ENCODE measurements at regions not wholly inside any gene's neighbourhood (a gene's known extent, or its start where the extent isn't known, plus 50 kb on each side); places are given as distances from the start of the nearest gene placed in this dataset.

DNA sequence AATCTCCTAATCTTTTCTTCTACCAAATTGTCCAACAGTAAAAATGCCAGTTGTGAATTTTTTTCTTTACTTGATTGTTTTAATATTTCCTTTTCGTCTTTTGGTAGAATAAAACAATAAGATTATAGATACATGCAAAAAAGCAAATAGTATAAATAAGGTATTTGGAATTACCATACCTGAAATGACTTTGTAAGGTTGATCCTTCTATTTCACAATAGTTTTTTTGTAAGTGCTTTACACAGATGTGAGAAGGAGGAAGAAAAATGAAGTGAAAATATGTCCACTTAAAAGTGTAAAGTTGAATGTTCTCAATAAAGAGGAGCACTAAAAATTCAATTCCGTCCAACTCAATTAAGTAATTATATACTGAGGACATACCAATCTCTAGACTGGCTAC, 457.6 kb downstream of the UTRN start:
- Mint-ChIP-seq H3K27me3 (ENCODE audit: low read depth) (no peaks in the 10 kb centered on the region), H3K27ac (no peak overlapping the region), H3K4me3 (no peak overlapping the region), H3K9me3 (no peaks in the 10 kb centered on the region), H3K36me3 (ENCODE audit: low read depth) (peaks cover 5% of the 10 kb centered on the region), H3K4me1 (peaks cover 16% of the 10 kb centered on the region)
- no peak for TF ChIP-seq CTCF (IDR thresholded peaks at IDR 0.05; ENCODE audit: unreplicated experiment in 3 of 3)

- Mint-ChIP-seq H3K36me3 (ENCODE audit: low read depth) (peaks cover 3% of the 10 kb centered on the region), H3K4me3 (no peak overlapping the region), H3K27ac (peak overlapping the region in 2 of 3 experiments; percentile 34 to 48), H3K9me3 (no peaks in the 10 kb centered on the region), H3K4me1 (peaks cover 16% of the 10 kb centered on the region), H3K27me3 (ENCODE audit: low read depth) (no peaks in the 10 kb centered on the region)
- no peak for TF ChIP-seq CTCF (IDR thresholded peaks at IDR 0.05; ENCODE audit: unreplicated experiment in 3 of 3)
These were observed 459.6 kb downstream of the UTRN start for GRCh38 chr6:144744720-144745119.

DNA sequence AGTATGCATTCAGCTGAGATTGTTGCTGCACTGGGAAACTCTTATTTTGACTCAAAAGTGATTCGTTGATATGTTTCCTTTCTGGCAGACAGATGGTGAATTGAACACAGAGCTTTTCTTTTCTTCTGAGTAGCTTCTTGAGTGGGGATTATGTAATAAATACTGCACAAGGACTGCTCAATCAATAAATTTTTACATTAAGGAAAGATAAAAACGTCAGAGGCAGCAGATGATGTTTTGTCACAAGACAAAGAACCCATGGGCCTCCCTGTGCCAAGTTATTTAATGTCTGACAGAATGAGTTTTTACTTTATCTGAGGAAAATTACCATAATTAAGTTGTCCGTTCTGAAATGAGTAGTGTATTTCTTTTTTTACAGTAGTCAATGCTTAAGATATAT, 460.3 kb downstream of the UTRN start:
- Mint-ChIP-seq H3K36me3 (ENCODE audit: low read depth) (peaks cover 8% of the 10 kb centered on the region), H3K4me3 (no peak overlapping the region), H3K4me1 (peaks cover 16% of the 10 kb centered on the region), H3K9me3 (no peaks in the 10 kb centered on the region), H3K27me3 (ENCODE audit: low read depth) (no peaks in the 10 kb centered on the region), H3K27ac (peak overlapping the region in 1 of 3 experiments; percentile 41)
- no peak for TF ChIP-seq CTCF (IDR thresholded peaks at IDR 0.05; ENCODE audit: unreplicated experiment in 3 of 3)

GRCh38 chr6:144746902-144747469, 461.9 kb downstream of the UTRN start:
- H3K4me1 Mint-ChIP-seq = peaks cover 16% of the 10 kb centered on the region
- H3K4me3 Mint-ChIP-seq = no peak overlapping the region
- peak overlapping the region; percentile 4 to 19 (median 10) for H3K27ac Mint-ChIP-seq
- H3K9me3 Mint-ChIP-seq = no peaks in the 10 kb centered on the region
- no peaks in the 10 kb centered on the region for H3K27me3 Mint-ChIP-seq (ENCODE audit: low read depth)
- peaks cover 8% of the 10 kb centered on the region for H3K36me3 Mint-ChIP-seq (ENCODE audit: low read depth)
- TF ChIP-seq CTCF (IDR thresholded peaks at IDR 0.05; ENCODE audit: unreplicated experiment in 3 of 3) = no peak

- Mint-ChIP-seq H3K4me1 (peaks cover 24% of the 10 kb centered on the region), H3K4me3 (no peak overlapping the region), H3K9me3 (no peaks in the 10 kb centered on the region), H3K36me3 (ENCODE audit: low read depth) (peaks cover 20% of the 10 kb centered on the region), H3K27ac (no peak overlapping the region), H3K27me3 (ENCODE audit: low read depth) (no peaks in the 10 kb centered on the region)
- TF ChIP-seq CTCF (IDR thresholded peaks at IDR 0.05; ENCODE audit: unreplicated experiment in 3 of 3) = no peak
These were observed 464.1 kb downstream of the UTRN start for GRCh38 chr6:144749263-144749662.

- no peak overlapping the region for H3K27ac Mint-ChIP-seq
- H3K36me3 Mint-ChIP-seq (ENCODE audit: low read depth) = peaks cover 40% of the 10 kb centered on the region
- no peak overlapping the region for H3K4me3 Mint-ChIP-seq
- H3K9me3 Mint-ChIP-seq = no peaks in the 10 kb centered on the region
- peaks cover 8% of the 10 kb centered on the region for H3K4me1 Mint-ChIP-seq
- H3K27me3 Mint-ChIP-seq (ENCODE audit: low read depth) = no peaks in the 10 kb centered on the region
- no peak for TF ChIP-seq CTCF (IDR thresholded peaks at IDR 0.05; ENCODE audit: unreplicated experiment in 3 of 3)
These were observed 468.0 kb downstream of the UTRN start for GRCh38 chr6:144753023-144753705.

Data from nephron (organoid).